GM10266 (cell line): ENCODE measurements at regions not wholly inside any gene's neighbourhood (a gene's known extent, or its start where the extent isn't known, plus 50 kb on each side); places are given as distances from the start of the nearest gene placed in this dataset.

ENCODE experiments used
- DNase-seq: peaks from one replicate; pipeline ENCODE4 v3.0.0; 2012; ENCODE audit errors: extremely low spot score
- CTCF ChIP-seq: IDR thresholded peaks from 2 replicates; pipeline ENCODE4 v1.5.1; 2012; ENCODE audit warnings: mild to moderate bottlenecking, low read depth; ENCODE audit not compliant: control insufficient read depth, insufficient read depth; ENCODE audit errors: missing control alignments

GRCh38 chr4:136329042-136329662, 1203.1 kb downstream of the PCDH18 start:
- no peak for DNase-seq
- no peak for TF ChIP-seq CTCF

- DNase-seq = no peak
- TF ChIP-seq CTCF = no peak
Measured at GRCh38 chr4:136328131-136328530, 1204.2 kb downstream of the PCDH18 start.

- no peak for DNase-seq
- no peak for TF ChIP-seq CTCF
Measured at GRCh38 chr4:136320465-136320813, 1211.9 kb downstream of the PCDH18 start.

GRCh38 chr4:136319789-136320464, 1212.4 kb downstream of the PCDH18 start:
- no peak for TF ChIP-seq CTCF
- DNase-seq = no peak

- no peak for TF ChIP-seq CTCF
- DNase-seq = no peak
Measured at GRCh38 chr4:136316961-136317360, 1215.3 kb downstream of the PCDH18 start.

GRCh38 chr4:136314686-136315085, 1217.6 kb downstream of the PCDH18 start:
- no peak for TF ChIP-seq CTCF
- no peak for DNase-seq

- TF ChIP-seq CTCF = no peak
- no peak for DNase-seq
Measured at GRCh38 chr4:136311774-136312173, 1220.5 kb downstream of the PCDH18 start.
